Smooth muscle cell (in vitro differentiated cells): ENCODE measurements at regions not wholly inside any gene's neighbourhood (a gene's known extent, or its start where the extent isn't known, plus 50 kb on each side); places are given as distances from the start of the nearest gene placed in this dataset.

Experiments
- DNase-seq: peaks from one replicate; lab custom pipeline; 2025; ENCODE audit not compliant: unreplicated experiment; lab: John Stamatoyannopoulos, UW
- H2AFZ ChIP-seq: fragments of 200-600 bp; sonication (generic); 2 replicates; pipeline ENCODE4 v1.6.0; 2016; ENCODE audit warnings: antibody characterized with exemption, low read depth, mild to moderate bottlenecking
- H3F3A ChIP-seq: fragments of 200-600 bp; sonication (generic); 2 replicates; pipeline ENCODE4 v1.6.0; 2017; ENCODE audit warnings: antibody characterized with exemption, low read depth
- H3K27ac ChIP-seq: fragments of 200-600 bp; sonication (generic); 2 replicates; pipeline ENCODE4 v1.5.1; 2016; ENCODE audit warnings: low read depth, mild to moderate bottlenecking
- H3K27me3 ChIP-seq: fragments of 200-600 bp; sonication (generic); 2 replicates; pipeline ENCODE4 v1.6.1; 2016; ENCODE audit warnings: low read depth, mild to moderate bottlenecking
- H3K36me3 ChIP-seq: fragments of 200-600 bp; sonication (generic); 2 replicates; pipeline ENCODE4 v1.5.1; 2016; ENCODE audit warnings: low read depth
- H3K4me1 ChIP-seq: fragments of 200-600 bp; sonication (generic); 2 replicates; pipeline ENCODE4 v1.5.1; 2016; ENCODE audit warnings: low read depth
- H3K4me2 ChIP-seq: fragments of 200-600 bp; sonication (generic); 2 replicates; pipeline ENCODE4 v1.6.0; 2016; ENCODE audit warnings: mild to moderate bottlenecking
- H3K4me3 ChIP-seq: fragments of 200-600 bp; sonication (generic); 2 replicates; pipeline ENCODE4 v1.5.1; 2016; ENCODE audit warnings: mild to moderate bottlenecking
- H3K79me2 ChIP-seq: fragments of 200-600 bp; sonication (generic); 2 replicates; pipeline ENCODE4 v1.6.0; 2016; ENCODE audit warnings: low read depth, mild to moderate bottlenecking
- H3K9ac ChIP-seq: fragments of 200-600 bp; sonication (generic); 2 replicates; pipeline ENCODE4 v1.6.0; 2016; ENCODE audit warnings: low read depth
- H3K9me3 ChIP-seq: fragments of 200-600 bp; sonication (generic); replicated peaks from 2 replicates; pipeline ENCODE4 v1.5.1; 2016; ENCODE audit warnings: low read depth
- H4K20me1 ChIP-seq: fragments of 200-600 bp; sonication (generic); 2 replicates; pipeline ENCODE4 v1.6.0; 2016; ENCODE audit warnings: low read depth
- CTCF ChIP-seq: fragments of 200-600 bp; sonication (generic); IDR thresholded peaks from 2 replicates; pipeline ENCODE4 v1.5.1; 2017; ENCODE audit warnings: borderline replicate concordance, mild to moderate bottlenecking, antibody characterized with exemption; ENCODE audit not compliant: insufficient read depth, poor library complexity, severe bottlenecking
- WGBS: methylation state at CpG from one replicate; pipeline ENCODE4 v1.1.7; 2016; ENCODE audit warnings: low lambda C conversion rate; 5-methylcytosine and 5-hydroxymethylcytosine counted together

GRCh38 chr3:118228151-118228550 is 806.5 kb downstream of the IGSF11 start:
- no peak overlapping the region for H3K9ac ChIP-seq
- no peaks in the 10 kb centered on the region for H3K36me3 ChIP-seq
- H3K27me3 ChIP-seq, result no peaks in the 10 kb centered on the region
- H3K4me2 ChIP-seq, result no peak overlapping the region
- no peak overlapping the region for H3K27ac ChIP-seq
- H3K9me3 ChIP-seq, result no peaks in the 10 kb centered on the region
- no peak overlapping the region for H3K4me3 ChIP-seq
- H3K79me2 ChIP-seq, result no peaks in the 10 kb centered on the region
- H2AFZ ChIP-seq, result no peak overlapping the region
- no peak for DNase-seq
- WGBS, result 100% methylated on average over 1 of the region's 1 CpG
- no peaks in the 10 kb centered on the region for H3K4me1 ChIP-seq
- H3F3A ChIP-seq, result no peaks in the 10 kb centered on the region
- H4K20me1 ChIP-seq, result no peaks in the 10 kb centered on the region
- no peak for TF ChIP-seq CTCF

- H3F3A ChIP-seq, result no peaks in the 10 kb centered on the region
- 95% methylated on average over 1 of the region's 1 CpG for WGBS
- H3K9me3 ChIP-seq, result no peaks in the 10 kb centered on the region
- no peak overlapping the region for H3K4me3 ChIP-seq
- no peak overlapping the region for H2AFZ ChIP-seq
- no peak overlapping the region for H3K9ac ChIP-seq
- no peaks in the 10 kb centered on the region for H3K27me3 ChIP-seq
- TF ChIP-seq CTCF, result no peak
- no peaks in the 10 kb centered on the region for H4K20me1 ChIP-seq
- no peaks in the 10 kb centered on the region for H3K79me2 ChIP-seq
- no peaks in the 10 kb centered on the region for H3K4me1 ChIP-seq
- no peak for DNase-seq
- H3K27ac ChIP-seq, result no peak overlapping the region
- H3K36me3 ChIP-seq, result no peaks in the 10 kb centered on the region
- no peak overlapping the region for H3K4me2 ChIP-seq
Measured at GRCh38 chr3:118229196-118229595, 805.5 kb downstream of the IGSF11 start.

- Histone ChIP-seq H2AFZ (no peak overlapping the region), H3K9ac (no peak overlapping the region), H3K4me3 (no peak overlapping the region), H3F3A (no peaks in the 10 kb centered on the region), H3K27ac (no peak overlapping the region), H3K9me3 (no peaks in the 10 kb centered on the region), H3K4me1 (no peaks in the 10 kb centered on the region), H3K4me2 (no peak overlapping the region), H4K20me1 (no peaks in the 10 kb centered on the region), H3K36me3 (no peaks in the 10 kb centered on the region), H3K27me3 (no peaks in the 10 kb centered on the region), H3K79me2 (no peaks in the 10 kb centered on the region)
- TF ChIP-seq CTCF, result no peak
- WGBS, result 91% methylated on average over 2 of the region's 2 CpGs
- DNase-seq, result no peak
Measured at GRCh38 chr3:118231578-118231977, 803.1 kb downstream of the IGSF11 start.

- H3K36me3 ChIP-seq, result no peaks in the 10 kb centered on the region
- H3F3A ChIP-seq, result no peaks in the 10 kb centered on the region
- H3K9me3 ChIP-seq, result no peaks in the 10 kb centered on the region
- no peak overlapping the region for H3K4me2 ChIP-seq
- WGBS, result 74% methylated on average over 5 of the region's 5 CpGs
- H3K27me3 ChIP-seq, result no peaks in the 10 kb centered on the region
- no peaks in the 10 kb centered on the region for H3K4me1 ChIP-seq
- H3K9ac ChIP-seq, result no peak overlapping the region
- TF ChIP-seq CTCF, result no peak
- H3K79me2 ChIP-seq, result no peaks in the 10 kb centered on the region
- H2AFZ ChIP-seq, result no peak overlapping the region
- no peaks in the 10 kb centered on the region for H4K20me1 ChIP-seq
- H3K27ac ChIP-seq, result no peak overlapping the region
- no peak for DNase-seq
- no peak overlapping the region for H3K4me3 ChIP-seq
Measured at GRCh38 chr3:118239253-118239652, 795.4 kb downstream of the IGSF11 start.
